ENCODE measurements at regions not wholly inside any gene's neighbourhood (a gene's known extent, or its start where the extent isn't known, plus 50 kb on each side); places are given as distances from the start of the nearest gene placed in this dataset.

- TF ChIP-seq SP3 (tag by site-specific recombination; IDR thresholded peaks at IDR 0.05) (no peak), SCRT2 (tag by site-specific recombination; IDR thresholded peaks at IDR 0.05) (no peak), TSHZ1 (tag by site-specific recombination; IDR thresholded peaks at IDR 0.05; ENCODE audit: borderline replicate concordance) (no peak), ZNF416 (tag by site-specific recombination; IDR thresholded peaks at IDR 0.05) (no peak), SCRT1 (tag by site-specific recombination; IDR thresholded peaks at IDR 0.05; ENCODE audit: borderline replicate concordance) (no peak), ZNF664 (tag by site-specific recombination; IDR thresholded peaks at IDR 0.05) (no peak)
Measured at GRCh38 chr2:235142601-235143000, 190.8 kb downstream of the SH3BP4 start (continued).

- CTCF ChIA-PET: interaction anchor here (0.5 to 1.5 kb wide), 5 partner anchors 8 to 1007 kb away, joined by 3 to 5 read pairs (median 4); no protein-coding TSS in a partner anchor
- Histone ChIP-seq H3K9me3 (ENCODE audit: control insufficient read depth, insufficient read depth, low read depth, low read length) (no peaks in the 10 kb centered on the region), H3K27ac (ENCODE audit: extremely low read depth, low read depth, low read length) (no peak overlapping the region), H3K4me3 (ENCODE audit: low read depth, low read length) (no peak overlapping the region), H3K4me1 (ENCODE audit: control insufficient read depth, insufficient read depth, low read length) (no peaks in the 10 kb centered on the region), H3K36me3 (ENCODE audit: control insufficient read depth in 2 of 2, insufficient read depth in 1 of 2, low read length in 2 of 2) (no peaks in the 10 kb centered on the region)
- TF ChIP-seq INSM2 (tag by site-specific recombination; IDR thresholded peaks at IDR 0.05) (no peak), GLI4 (tag by site-specific recombination; IDR thresholded peaks at IDR 0.05) (no peak), HOXC10 (CRISPR knock-in tag; IDR thresholded peaks at IDR 0.05) (no peak), ZNF48 (tag by site-specific recombination; IDR thresholded peaks at IDR 0.05) (no peak), CTCF (tag by site-specific recombination; IDR thresholded peaks at IDR 0.05) (no peak), ZNF501 (tag by site-specific recombination; IDR thresholded peaks at IDR 0.05) (no peak), ZNF624 (tag by site-specific recombination; IDR thresholded peaks at IDR 0.05) (no peak), ZNF184 (tag by site-specific recombination; IDR thresholded peaks at IDR 0.05) (no peak), ZNF837 (tag by site-specific recombination; IDR thresholded peaks at IDR 0.05) (no peak), ZNF514 (tag by site-specific recombination; IDR thresholded peaks at IDR 0.05) (no peak), ZNF704 (tag by site-specific recombination; IDR thresholded peaks at IDR 0.05) (no peak), ZNF146 (tag by site-specific recombination; IDR thresholded peaks at IDR 0.05) (no peak), ZNF155 (tag by site-specific recombination; IDR thresholded peaks at IDR 0.05) (no peak), ZSCAN23 (tag by site-specific recombination; IDR thresholded peaks at IDR 0.05) (no peak), ZNF707 (tag by site-specific recombination; IDR thresholded peaks at IDR 0.05) (no peak), ZBTB20 (tag by site-specific recombination; IDR thresholded peaks at IDR 0.05) (no peak), ZNF169 (tag by site-specific recombination; IDR thresholded peaks at IDR 0.05) (no peak), ZNF121 (tag by site-specific recombination; IDR thresholded peaks at IDR 0.05) (no peak)
- POLR2A ChIA-PET: interaction anchor here (0.6 kb wide), 1 partner anchor 588 kb away, joined by 3 read pairs; no protein-coding TSS in a partner anchor
Measured at GRCh38 chr2:235143789-235144188, 192.0 kb downstream of the SH3BP4 start.

Measured in HEK293 (cell line).